Heart right ventricle (tissue), 16 donors: ENCODE measurements at regions not wholly inside any gene's neighbourhood (a gene's known extent, or its start where the extent isn't known, plus 50 kb on each side); places are given as distances from the start of the nearest gene placed in this dataset.

ENCODE experiments used
- ATAC-seq, 8 donors: fragments of 200-7000 bp; cut with Tn5 transposase; one replicate each; pipeline ENCODE4 v1.9.1; 2020; ENCODE audit warnings: mild to moderate bottlenecking in 8 of 8, moderate library complexity in 8 of 8, moderate number of reproducible peaks in 1 of 8
- DNase-seq, 2 donors: peaks; one replicate each; pipeline ENCODE4 v3.0.0-alpha.2; 2020
- H3K27ac ChIP-seq, 10 donors: fragments of 200-600 bp; sonication (generic) in 2 of 10; one replicate each; pipeline versions ENCODE4 v1.5.0 to v1.8.0; 2020 to 2022; ENCODE audit warnings: mild to moderate bottlenecking in 3 of 10
- H3K27me3 ChIP-seq, 7 donors: fragments of 200-600 bp; one replicate each; pipeline ENCODE4 v1.8.0; 2021 to 2022; ENCODE audit warnings: mild to moderate bottlenecking in 2 of 7
- H3K36me3 ChIP-seq, 9 donors: fragments of 200-600 bp; sonication (generic) in 1 of 9; one replicate each; pipeline versions ENCODE4 v1.5.0 to v1.8.0; 2020 to 2022; ENCODE audit warnings: mild to moderate bottlenecking in 2 of 9
- H3K4me1 ChIP-seq, 9 donors: fragments of 200-600 bp; sonication (generic) in 1 of 9; one replicate each; pipeline versions ENCODE4 v1.5.0 to v1.8.0; 2020 to 2022; ENCODE audit warnings: mild to moderate bottlenecking in 4 of 9
- H3K4me3 ChIP-seq, 10 donors: fragments of 200-600 bp; sonication (generic) in 2 of 10; one replicate each; pipeline versions ENCODE4 v1.5.0 to v1.8.0; 2020 to 2022; ENCODE audit warnings: mild to moderate bottlenecking in 7 of 10, moderate library complexity in 2 of 10
- H3K9me3 ChIP-seq, 11 donors: fragments of 200-600 bp in 10 of 11; sonication (generic) in 2 of 11; one replicate each; pipeline versions ENCODE4 v1.5.0 to v1.8.0; 2013 to 2022; ENCODE audit warnings: mild to moderate bottlenecking in 2 of 11, control low read depth in 1 of 11, moderate library complexity in 1 of 11
- WGBS, 2 donors: extraction: QIAGEN DNeasy Blood & Tissue Kit; methylation state at CpG; one replicate each; pipeline ENCODE4 v1.1.7; 2013; ENCODE audit warnings: inconsistent platforms in 1 of 2; 5-methylcytosine and 5-hydroxymethylcytosine counted together
- intact Hi-C, 10 donors: fragments of 100-400 bp; cut with DNase I; formaldehyde crosslinking; loops; one replicate each; pipeline versions ENCODE4 v1.11.1 to v1.14.2; 2022
- TF ChIP-seq, protein P1 (sequence below), 9 donors: fragments of 200-600 bp; sonication (generic) in 2 of 9; IDR thresholded peaks; one replicate each; pipeline versions ENCODE4 v1.5.0 to v1.8.0; 2021 to 2022; ENCODE audit warnings: antibody characterized with exemption in 9 of 9, mild to moderate bottlenecking in 5 of 9, moderate library complexity in 1 of 9
- donor health status: Arrhythmogenic right ventricular cardiomyopathy.
- donor health status: ischemic (EF 13 %, LVEDD 7.1; RV severe dilation, severe dysfunction).
- donor health status: healthy with polysubstance abuse.
- donor health status: DM: no; HTN: yes; CAD: no.
- donor health status: DM: no; HTN: no; CAD: no.
- donor health status: ischemic (EF 25% LVEDD 6.9; RV normal size, moderate dysfunction).
- donor health status: ischemic (EF 25% LVEDD 5.7; RV mildly dilated, moderate dysfunction).
- donor health status: healthy.
- donor health status: DM: yes; HTN: yes; CAD: no.
- donor health status: Ischemic cardiomyopathy.
- donor health status: ischemic (EF 35%, LVEDD 5.7; RV mildly dilated, moderate dysfunction).
- donor health status: nonischemic (EF 11% LVEDD 7.7; RV severe dilation, severe dysfunction).
- donor health status: DM: yes; HTN: yes; CAD: no.
- donor health status: PGD.
- donor health status: ischemic (EF 29% LVEDD 5.4; RV normal size, mild dysfunction).
- donor health status: nonischemic (EF 23%, LVEDD 6.1; RV moderate dilation, normal function).

DNA sequence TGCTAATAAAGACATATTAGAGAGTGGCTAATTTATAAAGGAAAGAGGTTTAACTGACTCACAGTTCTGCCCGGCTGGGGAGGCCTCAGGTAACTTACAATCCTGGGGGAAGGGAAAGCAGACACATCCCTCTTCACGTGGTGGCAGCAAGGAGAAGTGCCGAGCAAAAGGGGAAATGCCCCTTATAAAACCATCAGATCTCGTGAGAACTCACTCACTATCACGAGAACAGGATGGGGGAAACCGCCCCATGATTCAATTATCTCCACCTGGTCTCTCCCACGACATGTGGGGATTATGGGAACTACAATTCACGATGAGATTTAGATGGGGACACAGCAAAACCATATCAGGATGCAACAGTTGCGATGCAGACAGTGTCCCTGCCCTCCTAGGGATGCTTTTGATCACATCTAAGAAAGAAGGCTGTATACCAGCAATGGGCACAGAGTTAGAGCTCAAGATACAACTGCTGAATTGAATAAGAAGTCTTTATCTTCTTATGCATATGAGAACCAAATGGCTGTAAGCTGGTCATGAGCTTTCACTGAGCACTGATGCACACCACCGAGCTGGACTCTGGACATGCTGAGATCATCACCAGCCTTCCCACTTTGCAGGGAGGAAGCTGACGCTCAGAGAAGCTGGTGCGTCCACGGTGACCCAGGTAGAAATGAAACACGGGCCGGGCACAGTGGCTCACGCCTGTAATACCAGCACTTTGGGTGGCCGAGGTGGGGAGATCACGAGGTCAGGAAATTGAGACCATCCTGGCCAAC lies 255.2 kb downstream of the MN1 start:
- WGBS, 2 donors: 82 to 85% methylated on average over 18 of the region's 18 CpGs
- ATAC-seq (no peak), DNase-seq (no peak)
- Histone ChIP-seq H3K9me3 (no peaks in the 10 kb centered on the region), H3K27me3 (peaks cover 0 to 32% (median 12%) of the 10 kb centered on the region in 7 donors), H3K36me3 (no peaks in the 10 kb centered on the region), H3K27ac (no peak overlapping the region), H3K4me1 (no peaks in the 10 kb centered on the region), H3K4me3 (no peak overlapping the region)
- intact Hi-C loops: no loop called here
- TF ChIP-seq, protein P1, sequence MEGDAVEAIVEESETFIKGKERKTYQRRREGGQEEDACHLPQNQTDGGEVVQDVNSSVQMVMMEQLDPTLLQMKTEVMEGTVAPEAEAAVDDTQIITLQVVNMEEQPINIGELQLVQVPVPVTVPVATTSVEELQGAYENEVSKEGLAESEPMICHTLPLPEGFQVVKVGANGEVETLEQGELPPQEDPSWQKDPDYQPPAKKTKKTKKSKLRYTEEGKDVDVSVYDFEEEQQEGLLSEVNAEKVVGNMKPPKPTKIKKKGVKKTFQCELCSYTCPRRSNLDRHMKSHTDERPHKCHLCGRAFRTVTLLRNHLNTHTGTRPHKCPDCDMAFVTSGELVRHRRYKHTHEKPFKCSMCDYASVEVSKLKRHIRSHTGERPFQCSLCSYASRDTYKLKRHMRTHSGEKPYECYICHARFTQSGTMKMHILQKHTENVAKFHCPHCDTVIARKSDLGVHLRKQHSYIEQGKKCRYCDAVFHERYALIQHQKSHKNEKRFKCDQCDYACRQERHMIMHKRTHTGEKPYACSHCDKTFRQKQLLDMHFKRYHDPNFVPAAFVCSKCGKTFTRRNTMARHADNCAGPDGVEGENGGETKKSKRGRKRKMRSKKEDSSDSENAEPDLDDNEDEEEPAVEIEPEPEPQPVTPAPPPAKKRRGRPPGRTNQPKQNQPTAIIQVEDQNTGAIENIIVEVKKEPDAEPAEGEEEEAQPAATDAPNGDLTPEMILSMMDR (IDR thresholded peaks at IDR 0.05): no peak

DNA sequence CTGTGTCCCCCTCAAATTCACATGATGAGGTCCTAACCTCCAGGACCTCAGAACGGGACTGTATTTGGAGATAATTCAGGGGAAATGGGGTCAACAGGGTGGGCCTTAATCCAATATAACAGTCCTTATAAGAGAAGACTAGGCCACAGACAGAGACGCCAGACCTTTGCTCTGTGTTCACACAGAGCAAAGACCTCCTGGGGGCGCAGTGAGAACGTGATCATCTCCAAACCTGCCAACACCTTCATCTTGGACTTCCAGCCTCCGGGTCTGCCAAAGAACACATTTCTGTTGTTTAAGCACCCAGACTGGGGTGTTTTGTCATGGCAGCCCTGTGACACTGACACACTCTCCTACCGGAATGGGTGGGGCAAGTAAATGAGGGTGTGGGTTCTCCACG lies 250.2 kb downstream of the MN1 start:
- Histone ChIP-seq H3K27me3 (peaks cover 0 to 9% (median 0%) of the 10 kb centered on the region in 7 donors), H3K36me3 (no peaks in the 10 kb centered on the region), H3K27ac (no peak overlapping the region), H3K4me3 (no peak overlapping the region), H3K4me1 (no peaks in the 10 kb centered on the region), H3K9me3 (peaks cover 0 to 8% (median 0%) of the 10 kb centered on the region in 11 donors)
- DNase-seq (no peak), ATAC-seq (no peak)
- TF ChIP-seq, protein P1 (IDR thresholded peaks at IDR 0.05): no peak
- 84 to 87% methylated on average over 7 of the region's 7 CpGs for WGBS, 2 donors
- intact Hi-C loops: no loop called here

DNA sequence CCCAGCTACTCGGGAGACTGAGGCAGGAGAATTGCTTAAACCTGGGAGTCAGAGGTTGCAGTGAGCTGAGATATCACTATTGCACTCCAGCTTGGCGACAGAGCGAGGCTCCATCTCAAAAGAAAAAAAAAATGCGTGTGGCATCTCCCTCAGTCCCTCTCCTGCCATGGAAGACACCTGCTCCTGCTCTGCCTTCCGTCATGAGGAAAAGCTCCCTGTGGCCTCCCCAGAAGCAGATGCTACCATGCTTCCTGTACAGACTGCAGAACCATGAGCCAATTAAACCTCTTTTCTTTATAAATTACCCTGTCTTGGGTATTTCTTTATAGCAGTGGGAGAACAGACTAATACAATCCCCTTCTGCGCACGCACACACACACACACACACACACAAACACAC lies 249.4 kb downstream of the MN1 start:
- ATAC-seq (no peak), DNase-seq (no peak)
- intact Hi-C loops: no loop called here
- Histone ChIP-seq H3K4me3 (no peak overlapping the region), H3K27me3 (peaks cover 0 to 4% (median 0%) of the 10 kb centered on the region in 7 donors), H3K4me1 (no peaks in the 10 kb centered on the region), H3K9me3 (peaks cover 0 to 8% (median 0%) of the 10 kb centered on the region in 11 donors), H3K36me3 (no peaks in the 10 kb centered on the region), H3K27ac (no peak overlapping the region)
- 83 to 92% methylated on average over 7 of the region's 7 CpGs for WGBS, 2 donors
- TF ChIP-seq, protein P1 (IDR thresholded peaks at IDR 0.05): no peak

DNA sequence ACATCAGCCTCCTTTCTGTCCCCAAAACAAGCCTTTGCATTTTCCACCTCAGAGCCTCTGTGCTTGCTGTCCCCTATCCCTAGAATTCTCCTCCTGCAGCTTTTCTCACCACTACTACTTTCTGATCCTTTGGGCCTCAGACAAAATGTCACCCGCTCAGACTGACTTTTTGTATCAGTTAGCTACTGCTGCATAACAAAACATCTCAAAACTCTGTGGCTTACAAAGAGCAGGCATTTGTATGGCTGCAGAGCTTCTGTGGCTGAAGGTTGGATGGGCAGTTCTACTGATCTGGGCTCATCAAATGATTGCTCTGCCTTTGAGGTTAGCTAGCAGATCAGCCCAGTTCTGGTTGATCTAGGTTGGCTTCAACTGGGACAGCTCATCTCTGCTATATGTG lies 248.7 kb downstream of the MN1 start:
- ATAC-seq (no peak), DNase-seq (no peak)
- Histone ChIP-seq H3K27ac (no peak overlapping the region), H3K27me3 (peaks cover 0 to 4% (median 0%) of the 10 kb centered on the region in 7 donors), H3K9me3 (peaks cover 0 to 8% (median 0%) of the 10 kb centered on the region in 11 donors), H3K36me3 (no peaks in the 10 kb centered on the region), H3K4me1 (no peaks in the 10 kb centered on the region), H3K4me3 (no peak overlapping the region)
- intact Hi-C loops: no loop called here
- TF ChIP-seq, protein P1 (IDR thresholded peaks at IDR 0.05): no peak
- 97% methylated on average over 1 of the region's 1 CpG for WGBS, 2 donors
